ACC112 (cell line): ENCODE measurements at regions not wholly inside any gene's neighbourhood (a gene's known extent, or its start where the extent isn't known, plus 50 kb on each side); places are given as distances from the start of the nearest gene placed in this dataset.
"Not testable (repeated sequence)": the region's sequence is repeated elsewhere in the genome, so short reads cannot be mapped to it uniquely, and the experiment has no call there.

Experiments used
- H2AFZ ChIP-seq: fragments of 200-600 bp; sonication (generic); one replicate; pipeline ENCODE4 v1.6.0; 2017; ENCODE audit warnings: antibody characterized with exemption, low read length; ENCODE audit not compliant: unreplicated experiment
- H3K27ac ChIP-seq: fragments of 200-600 bp; sonication (generic); 2 replicates; pipeline ENCODE4 v1.5.1; 2014; ENCODE audit warnings: low read depth, mild to moderate bottlenecking, antibody characterized with exemption, low read length, moderate library complexity
- H3K27me3 ChIP-seq: fragments of 200-600 bp; sonication (generic); 2 replicates; pipeline ENCODE4 v1.6.1; 2014; ENCODE audit warnings: mild to moderate bottlenecking, antibody characterized with exemption, low read length, moderate library complexity, mixed read lengths; ENCODE audit not compliant: insufficient read depth
- H3K36me3 ChIP-seq: fragments of 200-600 bp; sonication (generic); 2 replicates; pipeline ENCODE4 v1.6.1; 2016; ENCODE audit warnings: mild to moderate bottlenecking, antibody characterized with exemption, low read length, moderate library complexity, mixed read lengths; ENCODE audit not compliant: insufficient read depth
- H3K4me1 ChIP-seq: fragments of 200-600 bp; sonication (generic); one replicate; pipeline ENCODE4 v1.6.1; 2016; ENCODE audit warnings: low read length, mixed read lengths; ENCODE audit not compliant: insufficient read depth, unreplicated experiment, control insufficient read depth
- H3K4me3 ChIP-seq: fragments of 200-600 bp; sonication (generic); 2 replicates; pipeline ENCODE4 v1.5.1; 2014; ENCODE audit warnings: mild to moderate bottlenecking, low read depth, low read length
- H3K79me2 ChIP-seq: fragments of 200-600 bp; sonication (generic); one replicate; pipeline ENCODE4 v1.6.0; 2016; ENCODE audit warnings: low read length; ENCODE audit not compliant: control insufficient read depth, unreplicated experiment, insufficient read depth

GRCh38 chr17:71601894-71602504 is 518.8 kb upstream of the SOX9 start:
- Histone ChIP-seq H3K4me3 (no peak overlapping the region), H3K4me1 (peaks cover 5% of the 10 kb centered on the region), H3K79me2 (no peaks in the 10 kb centered on the region), H3K27ac (no peak overlapping the region), H3K36me3 (no peaks in the 10 kb centered on the region), H3K27me3 (no peaks in the 10 kb centered on the region), H2AFZ (no peak overlapping the region)

GRCh38 chr17:71613996-71614395 is 506.8 kb upstream of the SOX9 start:
- no peaks in the 10 kb centered on the region for H3K79me2 ChIP-seq
- no peaks in the 10 kb centered on the region for H3K4me1 ChIP-seq
- no peak overlapping the region for H3K4me3 ChIP-seq
- H2AFZ ChIP-seq: no peak overlapping the region
- no peaks in the 10 kb centered on the region for H3K36me3 ChIP-seq
- H3K27me3 ChIP-seq: no peaks in the 10 kb centered on the region
- no peak overlapping the region for H3K27ac ChIP-seq

DNA sequence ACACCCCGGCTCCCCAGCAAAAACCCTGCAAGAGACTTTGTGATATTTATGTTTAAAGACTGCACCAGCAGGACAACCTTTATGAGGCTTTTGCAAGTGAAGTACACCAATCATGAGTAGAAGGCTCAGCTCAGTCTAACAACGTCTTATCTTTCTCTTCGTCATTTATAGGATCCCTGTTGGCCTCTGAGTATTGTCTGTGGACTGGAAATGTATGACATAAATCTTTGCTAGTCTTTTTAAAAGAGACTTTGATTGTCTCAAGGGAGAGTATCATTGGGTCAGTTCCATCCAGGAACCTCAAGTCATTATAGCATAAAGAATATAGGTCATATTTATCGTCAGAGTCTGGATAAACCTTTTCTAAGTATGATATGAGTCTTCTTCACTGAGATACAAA is 505.0 kb upstream of the SOX9 start:
- no peak overlapping the region for H3K4me3 ChIP-seq
- H3K36me3 ChIP-seq: no peaks in the 10 kb centered on the region
- H3K79me2 ChIP-seq: no peaks in the 10 kb centered on the region
- H3K4me1 ChIP-seq: no peaks in the 10 kb centered on the region
- no peaks in the 10 kb centered on the region for H3K27me3 ChIP-seq
- no peak overlapping the region for H2AFZ ChIP-seq
- H3K27ac ChIP-seq: no peak overlapping the region

GRCh38 chr17:71617767-71618166 is 503.1 kb upstream of the SOX9 start:
- not testable (repeated sequence) for H3K27ac ChIP-seq, H3K27me3 ChIP-seq, H2AFZ ChIP-seq, H3K79me2 ChIP-seq, H3K36me3 ChIP-seq, H3K4me3 ChIP-seq, H3K4me1 ChIP-seq

DNA sequence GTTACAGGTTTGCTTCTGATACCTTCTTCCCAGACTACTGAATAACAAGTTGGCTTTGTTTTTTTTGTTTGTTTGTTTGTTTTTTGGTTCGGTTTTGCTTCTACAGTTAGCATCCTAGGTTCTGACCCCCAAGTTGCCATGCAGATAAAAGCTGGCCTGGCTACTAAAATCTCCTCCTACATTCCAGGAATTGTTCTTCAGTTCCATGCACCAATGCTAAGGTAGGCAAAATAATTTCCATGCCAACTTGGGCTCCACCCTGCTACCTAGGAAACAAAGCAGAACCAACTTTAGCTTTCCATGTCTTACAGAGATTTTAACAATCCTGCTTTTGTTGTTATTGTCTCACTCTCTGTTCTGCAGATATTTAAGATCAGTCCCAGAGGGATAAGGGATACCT is 495.5 kb upstream of the SOX9 start:
- Histone ChIP-seq H3K27ac (no peak overlapping the region), H3K36me3 (no peaks in the 10 kb centered on the region), H2AFZ (no peak overlapping the region), H3K79me2 (no peaks in the 10 kb centered on the region), H3K4me1 (peaks cover 1% of the 10 kb centered on the region), H3K27me3 (no peaks in the 10 kb centered on the region), H3K4me3 (no peak overlapping the region)

- H2AFZ ChIP-seq: no peak overlapping the region
- peaks cover 31% of the 10 kb centered on the region for H3K4me1 ChIP-seq
- H3K4me3 ChIP-seq: no peak overlapping the region
- no peaks in the 10 kb centered on the region for H3K27me3 ChIP-seq
- H3K79me2 ChIP-seq: no peaks in the 10 kb centered on the region
- H3K36me3 ChIP-seq: no peaks in the 10 kb centered on the region
- no peak overlapping the region for H3K27ac ChIP-seq
Measured at GRCh38 chr17:71628306-71628705, 492.5 kb upstream of the SOX9 start.

DNA sequence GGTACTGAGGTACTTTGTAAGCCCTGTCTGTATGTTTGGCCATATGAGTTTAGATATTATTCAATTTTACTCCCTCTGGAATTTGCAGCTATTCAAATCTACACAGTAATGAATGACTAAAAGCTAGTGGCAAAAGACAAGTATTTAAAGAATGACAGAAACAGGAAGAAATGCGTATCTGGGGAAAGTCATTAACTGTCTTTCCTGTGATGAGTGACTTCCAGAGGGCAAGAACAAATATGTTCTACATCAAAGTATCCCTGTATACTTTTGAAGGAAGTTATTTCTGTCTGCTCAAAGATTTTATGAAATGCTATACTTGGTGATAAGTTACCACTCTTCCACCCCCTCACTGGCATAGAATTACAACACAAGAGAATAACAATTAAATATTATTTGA is 489.3 kb upstream of the SOX9 start:
- H3K27me3 ChIP-seq: no peaks in the 10 kb centered on the region
- no peaks in the 10 kb centered on the region for H3K79me2 ChIP-seq
- peaks cover 40% of the 10 kb centered on the region for H3K4me1 ChIP-seq
- no peak overlapping the region for H2AFZ ChIP-seq
- no peak overlapping the region for H3K4me3 ChIP-seq
- H3K36me3 ChIP-seq: no peaks in the 10 kb centered on the region
- peak overlapping the region; percentile 77 for H3K27ac ChIP-seq

- no peak overlapping the region for H2AFZ ChIP-seq
- peaks cover 40% of the 10 kb centered on the region for H3K4me1 ChIP-seq
- H3K79me2 ChIP-seq: no peaks in the 10 kb centered on the region
- H3K4me3 ChIP-seq: no peak overlapping the region
- no peaks in the 10 kb centered on the region for H3K27me3 ChIP-seq
- peak overlapping the region; percentile 77 for H3K27ac ChIP-seq
- H3K36me3 ChIP-seq: no peaks in the 10 kb centered on the region
Measured at GRCh38 chr17:71632328-71632727, 488.5 kb upstream of the SOX9 start.

DNA sequence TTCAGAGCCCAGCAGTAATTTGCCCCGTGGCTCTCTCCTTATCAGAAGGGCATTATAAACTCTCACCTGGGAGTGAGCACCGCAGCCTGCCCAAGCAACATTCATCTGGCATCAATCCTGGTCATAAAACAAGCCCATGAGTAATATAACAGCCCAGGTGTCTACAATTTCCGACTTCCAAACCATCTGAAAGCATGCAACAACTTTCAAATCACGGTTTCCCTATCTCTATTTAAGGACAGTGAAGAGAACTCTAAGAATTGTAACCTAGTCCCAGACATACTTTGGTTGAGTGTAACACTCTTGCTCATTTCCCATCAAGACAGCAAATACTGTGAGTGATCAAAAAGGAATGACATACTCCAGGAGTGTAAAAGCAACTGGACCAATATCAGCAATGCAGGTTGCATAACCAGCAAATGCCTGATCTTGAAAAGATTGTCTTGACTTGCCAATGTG is 487.4 kb upstream of the SOX9 start:
- H2AFZ ChIP-seq: no peak overlapping the region
- peak overlapping the region; percentile 77 for H3K27ac ChIP-seq
- no peaks in the 10 kb centered on the region for H3K36me3 ChIP-seq

DNA sequence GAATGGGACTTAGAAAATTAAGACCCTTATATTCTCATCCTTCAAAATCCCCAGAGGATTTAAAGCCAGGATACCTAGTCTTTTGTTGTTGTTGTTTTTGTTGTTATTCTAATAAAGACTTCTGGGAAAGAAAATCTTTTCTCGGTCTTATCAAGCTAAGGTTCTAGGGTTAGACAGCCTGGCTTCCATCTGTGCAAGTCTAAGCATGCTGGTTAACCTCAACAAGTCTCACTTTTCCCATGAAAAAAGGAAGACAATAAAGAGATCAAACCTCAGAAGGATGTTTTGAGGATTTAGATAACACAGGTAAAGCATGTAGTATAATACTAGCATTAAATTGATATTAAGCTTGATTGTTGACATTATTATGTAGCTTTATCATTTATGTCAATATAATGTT is 486.4 kb upstream of the SOX9 start:
- H3K27ac ChIP-seq: no peak overlapping the region
- H3K4me3 ChIP-seq: no peak overlapping the region
- H2AFZ ChIP-seq: no peak overlapping the region
- H3K36me3 ChIP-seq: no peaks in the 10 kb centered on the region
- no peaks in the 10 kb centered on the region for H3K27me3 ChIP-seq
- H3K79me2 ChIP-seq: no peaks in the 10 kb centered on the region
- peaks cover 40% of the 10 kb centered on the region for H3K4me1 ChIP-seq

More for the DNA sequence above, 487.4 kb upstream of the SOX9 start:
- H3K27me3 ChIP-seq: no peaks in the 10 kb centered on the region
- H3K4me1 ChIP-seq: peaks cover 40% of the 10 kb centered on the region
- peak overlapping the region; percentile 47 for H3K4me3 ChIP-seq
- no peaks in the 10 kb centered on the region for H3K79me2 ChIP-seq

- H3K4me3 ChIP-seq: no peak overlapping the region
- no peaks in the 10 kb centered on the region for H3K27me3 ChIP-seq
- H3K79me2 ChIP-seq: no peaks in the 10 kb centered on the region
- H3K4me1 ChIP-seq: peaks cover 40% of the 10 kb centered on the region
- no peak overlapping the region for H2AFZ ChIP-seq
- no peaks in the 10 kb centered on the region for H3K36me3 ChIP-seq
- H3K27ac ChIP-seq: no peak overlapping the region
Measured at GRCh38 chr17:71635187-71635586, 485.6 kb upstream of the SOX9 start.
